Testis (tissue), 2 donors: ENCODE measurements at regions not wholly inside any gene's neighbourhood (a gene's known extent, or its start where the extent isn't known, plus 50 kb on each side); places are given as distances from the start of the nearest gene placed in this dataset.

ENCODE experiments used
- POLR2A ChIP-seq: fragments of 450-650 bp; IDR thresholded peaks from one replicate; pipeline ENCODE4 v1.6.1; 2017; ENCODE audit warnings: antibody characterized with exemption, mild to moderate bottlenecking, moderate library complexity
- TF ChIP-seq, protein P1 (sequence below), 3 experiments: fragments of 450-650 bp in 2 of 3; fragments of 200-600 bp in 1 of 3; sonication (generic) in 1 of 3; IDR thresholded peaks; one replicate each; pipeline ENCODE4 v1.5.1; 2016 to 2019; ENCODE audit warnings: antibody characterized with exemption in 3 of 3, mild to moderate bottlenecking in 2 of 3, moderate library complexity in 1 of 3

DNA sequence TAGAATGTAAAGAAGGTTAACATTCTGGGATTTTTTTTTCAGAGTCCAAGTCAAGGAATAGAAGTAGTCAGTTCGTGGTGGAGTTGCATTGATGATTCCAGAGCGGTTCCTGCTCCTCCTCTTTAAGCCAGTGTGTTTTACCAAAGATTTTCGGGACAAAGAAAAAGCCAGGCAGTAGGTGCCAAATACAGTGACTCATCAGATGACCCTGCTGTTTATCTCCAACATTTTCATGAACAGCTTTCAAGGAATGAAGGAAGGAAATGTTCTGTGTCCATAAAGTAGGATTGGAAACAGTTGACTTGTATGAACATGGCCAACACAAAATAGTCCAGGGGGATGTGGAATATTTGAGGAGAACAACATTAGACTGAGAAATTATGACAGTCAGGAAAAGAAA, 142.4 kb upstream of the TMC3 start:
- TF ChIP-seq, protein P1, sequence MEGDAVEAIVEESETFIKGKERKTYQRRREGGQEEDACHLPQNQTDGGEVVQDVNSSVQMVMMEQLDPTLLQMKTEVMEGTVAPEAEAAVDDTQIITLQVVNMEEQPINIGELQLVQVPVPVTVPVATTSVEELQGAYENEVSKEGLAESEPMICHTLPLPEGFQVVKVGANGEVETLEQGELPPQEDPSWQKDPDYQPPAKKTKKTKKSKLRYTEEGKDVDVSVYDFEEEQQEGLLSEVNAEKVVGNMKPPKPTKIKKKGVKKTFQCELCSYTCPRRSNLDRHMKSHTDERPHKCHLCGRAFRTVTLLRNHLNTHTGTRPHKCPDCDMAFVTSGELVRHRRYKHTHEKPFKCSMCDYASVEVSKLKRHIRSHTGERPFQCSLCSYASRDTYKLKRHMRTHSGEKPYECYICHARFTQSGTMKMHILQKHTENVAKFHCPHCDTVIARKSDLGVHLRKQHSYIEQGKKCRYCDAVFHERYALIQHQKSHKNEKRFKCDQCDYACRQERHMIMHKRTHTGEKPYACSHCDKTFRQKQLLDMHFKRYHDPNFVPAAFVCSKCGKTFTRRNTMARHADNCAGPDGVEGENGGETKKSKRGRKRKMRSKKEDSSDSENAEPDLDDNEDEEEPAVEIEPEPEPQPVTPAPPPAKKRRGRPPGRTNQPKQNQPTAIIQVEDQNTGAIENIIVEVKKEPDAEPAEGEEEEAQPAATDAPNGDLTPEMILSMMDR (IDR thresholded peaks at IDR 0.05): no peak
- TF ChIP-seq POLR2A: no peak
